GM18505 (cell line): ENCODE measurements at regions not wholly inside any gene's neighbourhood (a gene's known extent, or its start where the extent isn't known, plus 50 kb on each side); places are given as distances from the start of the nearest gene placed in this dataset.

ENCODE experiments used
- ATAC-seq: cut with Tn5 transposase; IDR thresholded peaks from one replicate; pipeline ENCODE4 v1.9.1; 2021; ENCODE audit not compliant: unreplicated experiment
- POLR2A ChIP-seq: IDR thresholded peaks from 4 replicates; pipeline ENCODE4 v1.6.1; 2011; ENCODE audit warnings: borderline replicate concordance; ENCODE audit not compliant: insufficient read depth, insufficient read length; ENCODE audit errors: extremely low read depth

GRCh38 chr6:62721408-62721807 is 435.4 kb upstream of the KHDRBS2 start:
- no peak for TF ChIP-seq POLR2A
- ATAC-seq = no peak

DNA sequence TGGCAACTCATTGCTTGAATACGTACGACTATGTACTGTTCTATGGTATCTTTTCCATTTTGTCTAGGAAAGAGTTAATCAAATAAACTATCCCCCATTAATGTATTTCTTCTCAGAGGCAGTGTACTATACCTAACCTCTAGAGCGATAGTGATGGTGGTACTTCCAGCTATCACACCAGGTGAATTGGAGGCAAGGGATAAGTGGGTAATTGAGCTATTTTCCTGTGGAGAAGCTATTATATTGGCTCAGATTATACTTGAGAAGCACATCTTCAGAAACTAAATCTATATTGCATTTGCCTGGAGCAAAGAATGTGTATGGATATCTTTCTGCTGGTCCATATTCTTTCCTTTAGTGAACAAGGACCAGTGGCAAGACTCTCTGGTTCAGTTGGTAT is 430.7 kb upstream of the KHDRBS2 start:
- no peak for TF ChIP-seq POLR2A
- no peak for ATAC-seq

GRCh38 chr6:62714112-62714511 is 428.1 kb upstream of the KHDRBS2 start:
- ATAC-seq = no peak
- no peak for TF ChIP-seq POLR2A

- no peak for TF ChIP-seq POLR2A
- ATAC-seq = no peak
Observed at GRCh38 chr6:62711750-62712149, 425.7 kb upstream of the KHDRBS2 start.

- no peak for ATAC-seq
- no peak for TF ChIP-seq POLR2A
Observed at GRCh38 chr6:62707914-62708313, 421.9 kb upstream of the KHDRBS2 start.

GRCh38 chr6:62707156-62707555 is 421.1 kb upstream of the KHDRBS2 start:
- TF ChIP-seq POLR2A = no peak
- no peak for ATAC-seq

DNA sequence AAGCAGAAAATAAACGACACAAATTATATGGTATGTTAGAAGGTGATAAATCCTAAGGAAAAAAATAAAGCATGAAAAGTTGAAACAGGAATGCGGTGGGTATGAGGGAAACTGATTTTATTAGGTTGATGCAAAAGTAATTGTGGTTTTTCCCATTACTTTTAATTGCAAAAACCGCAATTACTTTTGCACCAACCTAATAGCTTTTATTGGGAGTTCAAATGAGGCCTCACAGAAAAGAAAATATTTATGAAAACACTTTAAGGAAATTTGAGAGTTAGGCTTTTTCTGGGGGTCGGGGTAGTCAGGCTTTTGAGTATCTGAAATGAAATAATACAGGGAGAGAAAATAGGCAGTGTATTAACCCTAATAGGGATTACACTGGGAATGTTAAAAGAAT is 397.0 kb upstream of the KHDRBS2 start:
- no peak for ATAC-seq

GRCh38 chr6:62681108-62681507 is 395.1 kb upstream of the KHDRBS2 start:
- ATAC-seq = no peak

More for the DNA sequence above, 397.0 kb upstream of the KHDRBS2 start:
- TF ChIP-seq POLR2A = no peak

GRCh38 chr6:62672989-62673388 is 387.0 kb upstream of the KHDRBS2 start:
- no peak for ATAC-seq
- no peak for TF ChIP-seq POLR2A

More at GRCh38 chr6:62681108-62681507, 395.1 kb upstream of the KHDRBS2 start:
- TF ChIP-seq POLR2A = no peak

DNA sequence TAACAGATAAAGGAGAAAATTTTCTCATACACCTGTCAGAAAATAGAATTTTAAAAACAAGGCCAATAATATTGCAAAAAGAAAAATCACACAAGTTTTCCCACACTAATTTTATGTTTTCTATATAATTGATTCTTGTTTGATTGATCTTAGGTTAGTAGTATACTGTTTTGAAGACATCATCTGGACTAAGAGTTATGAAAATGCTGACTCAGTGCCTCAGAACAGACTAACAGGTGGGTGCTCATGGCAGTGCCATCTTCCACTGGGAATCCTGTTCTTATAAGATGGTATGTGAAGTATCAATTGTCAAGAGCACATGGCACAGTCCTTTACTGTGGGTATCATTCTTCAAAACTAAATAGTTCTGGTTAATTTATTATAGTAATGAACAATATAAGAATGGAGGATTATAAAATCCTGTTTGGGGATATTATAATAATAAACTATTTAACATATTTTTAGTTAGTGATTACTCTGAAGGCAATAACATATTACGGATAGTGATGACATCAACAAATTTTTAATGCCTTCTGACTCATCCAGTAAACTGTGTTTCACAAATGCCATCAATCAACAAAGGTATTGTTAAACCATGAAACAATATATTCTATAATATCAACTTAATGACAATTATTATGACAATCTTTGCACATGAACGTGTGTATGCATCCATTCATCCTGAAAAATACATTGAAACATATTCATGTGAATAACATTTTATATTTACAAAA is 384.6 kb upstream of the KHDRBS2 start:
- ATAC-seq = no peak
- TF ChIP-seq POLR2A = no peak

- ATAC-seq = no peak
- TF ChIP-seq POLR2A = no peak
Observed at GRCh38 chr6:62669831-62670230, 383.8 kb upstream of the KHDRBS2 start.

- TF ChIP-seq POLR2A = no peak
- ATAC-seq = no peak
Observed at GRCh38 chr6:62652692-62653328, 366.8 kb upstream of the KHDRBS2 start.

DNA sequence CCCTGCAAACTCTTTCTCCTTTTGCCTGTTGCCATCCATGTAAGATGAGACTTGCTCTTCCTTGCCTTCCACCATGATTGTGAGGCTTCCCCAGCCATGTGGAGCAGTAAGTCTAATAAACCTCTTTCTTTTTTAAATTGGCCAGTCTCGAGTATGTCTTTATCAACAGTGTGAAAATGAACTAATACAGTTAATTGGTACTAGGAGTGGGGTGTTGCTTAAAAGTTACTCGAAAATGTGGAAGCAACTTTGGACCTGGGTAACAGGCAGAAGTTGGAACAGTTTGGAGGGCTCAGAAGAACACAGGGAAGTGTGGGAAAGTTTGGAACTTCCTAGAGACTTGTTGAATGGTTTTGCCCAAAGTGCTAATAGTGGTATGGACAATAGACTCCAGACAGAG is 359.2 kb upstream of the KHDRBS2 start:
- no peak for TF ChIP-seq POLR2A
- ATAC-seq = no peak

DNA sequence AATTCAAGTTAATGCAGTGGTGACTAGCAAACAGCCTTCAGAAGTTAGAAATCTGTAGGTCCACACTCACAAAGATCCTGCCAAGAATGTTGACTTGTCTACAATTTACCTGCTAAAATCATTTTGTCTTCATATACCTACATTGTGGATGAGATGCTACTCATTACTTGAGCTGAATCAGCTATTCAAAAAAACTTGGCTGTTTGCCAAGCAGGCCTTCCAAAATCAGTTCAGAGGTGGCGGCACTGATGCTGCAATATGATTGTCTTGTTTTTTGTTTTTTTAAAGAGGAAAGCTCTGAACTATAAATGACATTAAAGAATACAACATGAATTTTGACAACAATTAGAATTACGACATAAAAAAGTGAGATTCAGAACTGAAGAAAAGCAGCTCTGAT is 354.7 kb upstream of the KHDRBS2 start:
- no peak for ATAC-seq
- TF ChIP-seq POLR2A = no peak

DNA sequence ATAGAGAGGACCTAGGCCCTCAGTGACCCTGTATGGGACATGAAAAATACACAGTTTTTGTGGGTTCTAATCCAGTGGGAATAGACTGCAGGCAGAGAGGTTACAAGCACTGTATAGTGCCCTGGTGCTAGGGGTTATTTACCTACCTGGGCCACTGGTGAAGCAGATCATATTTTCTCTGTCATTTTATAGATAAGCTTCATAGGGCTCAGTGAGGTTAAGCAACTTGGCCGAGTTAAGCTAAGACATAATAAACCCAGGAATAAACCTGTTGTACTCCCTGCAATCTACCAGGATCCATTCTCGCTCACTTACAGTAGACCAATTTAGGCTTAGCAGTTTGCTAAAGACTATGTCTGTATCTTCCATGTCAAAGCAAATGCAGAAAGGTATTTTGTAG is 340.6 kb upstream of the KHDRBS2 start:
- TF ChIP-seq POLR2A = no peak
- no peak for ATAC-seq

GRCh38 chr6:62623846-62624532 is 338.0 kb upstream of the KHDRBS2 start:
- no peak for ATAC-seq
- no peak for TF ChIP-seq POLR2A
